ENCODE measurements at regions not wholly inside any gene's neighbourhood (a gene's known extent, or its start where the extent isn't known, plus 50 kb on each side); places are given as distances from the start of the nearest gene placed in this dataset.
A peak's percentile ranks its signal among the peaks of the same experiment; 100 is the strongest.
"Not testable (repeated sequence)": the region's sequence is repeated elsewhere in the genome, so short reads cannot be mapped to it uniquely, and the experiment has no call there.

- DNase-seq: no peak
Observed at GRCh38 chr14:89743828-89744227, 210.7 kb downstream of the EFCAB11 start.

GRCh38 chr14:89740241-89740640, 214.3 kb downstream of the EFCAB11 start:
- no peak for DNase-seq

DNA sequence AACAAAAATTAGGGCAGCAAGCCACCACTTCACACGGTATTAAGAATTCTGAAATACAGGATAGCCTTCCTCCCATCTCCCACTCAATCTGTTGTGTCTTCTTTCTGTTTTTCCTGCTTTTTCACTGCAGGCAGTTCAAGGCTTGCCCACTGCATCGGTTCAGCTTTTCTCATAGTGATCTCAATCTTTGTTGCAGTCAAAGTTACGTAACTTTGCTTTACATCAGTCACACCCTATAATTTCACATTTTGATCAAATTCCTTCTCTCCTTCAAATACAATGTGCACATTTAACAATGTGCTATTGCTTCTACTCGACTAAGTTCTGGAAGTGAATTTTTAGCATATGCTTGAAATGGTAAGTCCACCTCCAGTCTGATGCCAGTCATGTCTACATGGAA, 217.6 kb downstream of the EFCAB11 start:
- DNase-seq: no peak

- no peak for DNase-seq
Observed at GRCh38 chr14:89731396-89731933, 223.1 kb downstream of the EFCAB11 start.

GRCh38 chr14:89730687-89731086, 223.8 kb downstream of the EFCAB11 start:
- no peak for DNase-seq

DNA sequence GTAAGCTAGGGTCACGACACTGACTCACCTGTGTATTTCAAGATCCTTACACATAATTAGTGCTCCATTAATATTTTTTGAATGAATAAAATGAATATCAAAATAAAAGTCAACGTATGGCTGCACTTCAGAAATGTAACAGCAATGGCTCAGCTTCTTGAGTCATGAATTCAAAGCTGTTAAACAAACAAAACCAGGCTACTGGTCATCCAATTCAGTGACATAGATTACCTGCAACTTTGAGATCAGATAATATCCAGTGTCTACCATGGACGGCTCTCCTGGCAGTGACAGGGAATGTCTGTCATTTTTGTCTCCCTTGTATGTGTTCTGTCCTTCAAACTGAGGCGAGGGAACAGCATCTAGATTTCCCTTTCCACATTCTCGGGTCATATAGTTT, 225.6 kb downstream of the EFCAB11 start:
- DNase-seq: no peak

DNA sequence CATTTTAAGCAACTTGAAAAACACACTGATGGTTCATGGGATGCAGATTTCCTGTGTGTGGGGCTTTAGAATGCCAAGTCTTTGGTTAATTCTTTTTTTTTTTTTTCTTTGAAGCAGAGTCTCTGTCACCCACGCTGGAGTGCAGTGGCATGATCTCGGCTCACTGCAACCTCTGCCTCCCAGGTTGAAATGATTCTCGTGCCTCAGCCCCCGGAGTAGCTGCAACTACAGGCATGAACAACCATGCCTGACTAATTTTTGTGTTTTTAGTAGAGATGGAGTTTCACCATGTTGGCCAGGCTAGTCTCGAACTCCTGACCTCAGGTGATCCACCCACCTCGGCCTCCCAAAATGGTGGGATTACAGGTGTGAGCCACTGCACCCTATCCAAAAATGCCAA, 228.3 kb downstream of the EFCAB11 start:
- not testable (repeated sequence) for DNase-seq

- no peak for DNase-seq
Observed at GRCh38 chr14:89724628-89724960, 229.9 kb downstream of the EFCAB11 start.

DNA sequence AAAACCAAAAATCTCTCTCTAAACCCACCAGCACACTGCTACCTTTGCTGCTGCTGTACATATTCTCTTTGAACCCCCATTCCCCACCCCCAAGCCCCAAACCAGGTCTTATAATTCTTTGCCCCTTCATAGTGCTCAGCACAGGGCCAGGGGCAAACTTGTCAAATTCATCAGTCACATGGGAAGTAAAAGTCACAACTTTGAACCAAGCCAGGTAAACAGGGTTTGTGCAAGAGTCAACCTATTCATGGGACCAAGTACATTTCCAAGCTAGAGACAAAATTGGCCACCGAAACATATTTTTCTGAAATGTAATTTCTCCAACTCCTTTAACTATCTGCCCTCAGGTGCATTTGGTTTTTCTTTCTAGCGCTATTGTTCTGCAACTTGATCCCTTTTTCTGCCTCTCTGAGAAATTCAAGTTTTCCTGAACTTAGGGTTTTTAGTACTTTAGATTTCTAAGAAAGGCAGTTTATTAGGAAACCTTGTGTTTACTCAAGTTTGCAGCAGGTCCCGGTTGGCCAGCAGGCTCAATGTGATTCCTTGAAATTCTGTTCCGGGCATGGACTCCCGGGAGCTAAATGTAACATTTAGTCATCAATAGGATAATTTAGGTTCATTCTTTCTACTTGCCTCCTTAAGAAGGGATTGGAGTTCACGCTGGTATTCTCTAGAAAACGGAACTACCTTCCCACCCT, 230.5 kb downstream of the EFCAB11 start:
- DNase-seq: no peak

DNA sequence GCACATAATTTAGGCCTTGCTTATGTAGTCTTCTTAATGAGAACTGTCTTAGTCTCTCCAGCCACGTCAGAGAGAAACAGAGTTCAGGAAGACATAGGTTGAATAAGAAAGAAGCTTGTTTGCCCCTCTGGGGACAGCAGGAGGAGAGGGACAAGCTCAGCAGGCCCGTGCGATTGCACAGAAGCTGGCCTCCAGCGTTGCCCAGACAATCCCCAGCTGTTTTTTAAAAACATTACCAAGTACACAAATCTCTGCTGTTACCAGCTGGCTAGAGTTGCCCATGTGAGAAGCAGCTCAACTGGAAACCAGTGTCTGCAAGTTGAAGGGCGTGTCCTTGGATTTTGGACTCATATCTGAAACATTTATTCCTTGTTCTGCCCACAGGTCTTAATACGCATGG, 232.6 kb downstream of the EFCAB11 start:
- DNase-seq: no peak

DNA sequence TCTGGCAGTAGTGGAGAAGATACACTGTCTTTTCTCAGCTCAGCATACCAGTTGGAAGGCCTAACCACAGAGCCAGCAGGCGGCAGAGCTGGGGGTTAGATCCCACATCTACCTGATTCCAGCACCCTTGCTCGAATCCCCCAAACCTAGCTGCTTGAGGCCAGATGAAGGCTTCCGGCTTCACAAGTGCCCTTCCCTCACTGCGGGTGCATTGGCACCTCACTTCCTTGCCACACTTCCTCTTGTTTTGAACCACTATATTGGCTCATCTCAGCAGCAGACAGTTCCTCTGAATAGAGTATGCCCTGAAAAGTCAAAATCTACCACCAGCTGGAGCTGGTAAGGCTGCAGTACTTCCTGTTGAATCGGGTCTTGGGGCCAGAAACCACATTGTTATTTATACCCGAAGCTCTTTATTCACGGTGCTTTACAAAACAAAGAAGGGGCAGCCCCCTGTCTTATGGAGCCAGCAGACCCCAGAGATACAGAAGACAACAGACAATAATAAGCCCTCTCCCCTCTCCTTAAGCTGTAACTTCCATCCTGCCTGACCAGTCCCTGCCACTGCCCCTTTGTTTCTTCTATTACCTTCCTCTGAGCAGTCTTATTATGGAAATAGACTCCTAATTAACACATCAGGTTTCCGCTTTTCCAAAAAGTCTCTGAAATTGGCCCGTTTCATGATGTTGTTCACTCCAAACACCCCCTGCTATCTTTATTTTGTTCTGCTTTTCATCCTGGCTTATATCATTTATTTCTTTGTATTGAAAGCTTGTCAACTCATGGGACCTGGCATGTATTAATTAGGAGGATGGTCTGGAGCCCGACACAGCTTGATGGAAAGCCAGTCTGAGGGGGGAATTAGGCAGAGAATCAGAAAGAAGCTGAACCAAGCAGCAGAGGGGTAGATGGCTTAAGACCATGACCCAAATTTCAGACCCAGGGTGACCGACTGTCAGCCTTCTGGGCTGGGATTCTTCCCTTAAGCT, 233.5 kb downstream of the EFCAB11 start:
- peak; percentile 3 for DNase-seq

- no peak for DNase-seq
Observed at GRCh38 chr14:89720076-89720687, 234.3 kb downstream of the EFCAB11 start.

- no peak for DNase-seq
Observed at GRCh38 chr14:89719366-89720075, 235.0 kb downstream of the EFCAB11 start.

DNA sequence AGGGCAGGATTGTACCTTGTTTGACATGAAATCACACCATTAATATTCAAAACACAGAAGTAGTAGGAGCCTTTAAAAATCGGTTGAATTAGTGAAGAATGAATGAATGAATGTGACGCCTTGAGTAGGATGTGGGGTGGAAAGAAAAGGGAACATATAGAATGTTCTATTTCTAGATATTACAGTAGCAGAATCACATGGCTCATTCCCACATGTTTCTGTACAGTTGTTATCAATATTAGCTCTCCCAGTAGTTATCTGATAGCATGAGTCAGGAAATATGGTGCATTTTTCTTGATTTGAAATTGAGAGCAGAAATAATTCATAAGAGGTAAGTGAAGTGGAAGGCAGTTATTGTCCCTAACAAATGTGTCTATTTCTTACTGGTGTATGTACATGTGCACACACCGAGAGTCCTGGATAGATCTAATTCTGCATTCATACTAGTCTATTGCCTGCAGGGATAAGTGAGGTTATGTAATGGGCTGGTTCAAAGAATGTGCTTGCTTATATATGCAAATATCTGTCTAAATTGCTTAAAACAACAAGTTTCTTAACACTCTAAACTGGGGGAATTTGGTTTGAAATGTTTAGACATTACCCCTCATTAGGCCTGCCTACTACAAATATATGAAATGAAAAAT, 245.4 kb downstream of the EFCAB11 start:
- DNase-seq: no peak

GRCh38 chr14:89707086-89707485, 247.4 kb downstream of the EFCAB11 start:
- no peak for DNase-seq

DNA sequence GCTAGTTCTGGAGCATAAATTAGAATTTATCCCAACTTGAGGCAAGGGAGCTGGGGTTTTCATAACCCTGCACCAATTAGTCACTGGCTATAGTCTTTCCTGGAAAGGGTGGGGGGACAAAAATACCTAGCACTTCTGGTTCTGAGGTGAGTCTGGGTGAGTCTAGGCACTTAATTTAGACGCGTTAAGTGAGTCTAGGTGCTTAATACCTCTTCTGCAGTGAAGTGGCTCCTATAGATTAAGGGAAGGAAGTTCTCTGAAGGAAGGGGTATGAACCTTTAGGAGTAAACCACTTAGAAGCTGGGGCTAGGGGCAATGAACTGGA, 251.7 kb downstream of the EFCAB11 start:
- DNase-seq: no peak

GRCh38 chr14:89702073-89702875, 252.3 kb downstream of the EFCAB11 start:
- DNase-seq: peak; percentile 86

GRCh38 chr14:89701211-89702043, 253.1 kb downstream of the EFCAB11 start:
- DNase-seq: peak; percentile 72

GRCh38 chr14:89700801-89701200, 253.7 kb downstream of the EFCAB11 start:
- DNase-seq: no peak

DNA sequence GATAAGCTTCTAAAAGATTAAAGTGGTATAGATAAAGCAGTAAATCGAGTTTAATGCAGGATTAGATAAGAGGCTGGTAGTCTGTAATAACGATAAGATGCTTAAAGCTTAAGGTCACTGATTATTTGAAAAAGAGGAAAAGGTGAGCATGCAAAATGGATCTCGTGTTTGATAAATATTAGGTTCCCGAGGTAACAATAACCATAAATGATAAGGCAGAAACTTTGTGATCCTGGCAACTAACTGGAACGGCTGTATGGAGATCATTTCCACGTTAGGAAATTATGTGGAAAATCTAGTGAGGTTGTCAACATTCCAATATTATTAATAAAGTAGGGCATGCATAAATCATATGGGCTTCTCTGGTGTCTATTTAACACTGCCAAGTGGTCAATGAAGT, 255.5 kb downstream of the EFCAB11 start:
- DNase-seq: no peak

All from skin of body (tissue), 1 donor.